ENCODE measurements at regions not wholly inside any gene's neighbourhood (a gene's known extent, or its start where the extent isn't known, plus 50 kb on each side); places are given as distances from the start of the nearest gene placed in this dataset.

- TF ChIP-seq CTCF (IDR thresholded peaks at IDR 0.05) (no peak), POLR2A (IDR thresholded peaks at IDR 0.05) (no peak)
Measured at GRCh38 chr2:187098154-187098553, 249.2 kb upstream of the ZSWIM2 start.

Data from uterus (tissue), 2 donors.